ENCODE measurements at regions not wholly inside any gene's neighbourhood (a gene's known extent, or its start where the extent isn't known, plus 50 kb on each side); places are given as distances from the start of the nearest gene placed in this dataset.
"Not testable (repeated sequence)": the region's sequence is repeated elsewhere in the genome, so short reads cannot be mapped to it uniquely, and the experiment has no call there.

DNA sequence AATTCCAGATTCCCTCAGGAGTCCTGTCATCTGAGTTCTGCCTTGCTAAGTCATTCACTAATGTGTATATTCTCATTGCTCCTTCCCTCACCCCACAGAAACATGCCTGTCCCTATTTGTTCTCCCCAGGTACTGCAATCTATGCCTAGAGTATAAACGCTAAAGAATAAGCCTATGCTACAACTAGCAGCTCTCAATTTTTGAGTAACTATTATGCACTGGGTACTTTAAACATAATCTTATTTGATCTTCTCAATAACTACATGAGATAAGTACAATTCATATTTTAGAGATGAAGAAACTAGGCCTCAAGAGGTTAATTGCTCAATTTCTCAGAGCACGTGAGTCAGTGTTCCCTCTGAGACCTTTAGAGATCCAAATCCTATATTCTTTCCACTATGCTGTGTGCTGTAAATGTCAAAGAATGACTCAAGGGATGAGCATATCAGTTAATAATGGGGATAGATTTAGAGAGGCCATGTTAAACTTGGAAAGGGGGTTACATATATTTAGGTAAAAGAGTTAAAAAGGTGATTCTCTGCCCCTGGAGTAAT lies 423.8 kb upstream of the ADGRB3 start:
- intact Hi-C loops (cut with micrococcal nuclease; ENCODE audit: unreplicated experiment) = no loop called here
- CTCF ChIA-PET = no interaction called here
- H3K36me3 ChIP-seq (ENCODE audit: insufficient read depth, low read length, poor library complexity, severe bottlenecking) = no peaks in the 10 kb centered on the region
- POLR2A ChIA-PET (ENCODE audit: low non-redundant PET) = no interaction called here
- no peaks in the 10 kb centered on the region for H3K4me1 ChIP-seq (ENCODE audit: insufficient read depth, low read length, poor library complexity, severe bottlenecking)
- TF ChIP-seq EZH2 (IDR thresholded peaks at IDR 0.05; ENCODE audit: borderline replicate concordance, low read depth, low read length, poor library complexity, severe bottlenecking) = no peak
- TF ChIP-seq, protein P1, sequence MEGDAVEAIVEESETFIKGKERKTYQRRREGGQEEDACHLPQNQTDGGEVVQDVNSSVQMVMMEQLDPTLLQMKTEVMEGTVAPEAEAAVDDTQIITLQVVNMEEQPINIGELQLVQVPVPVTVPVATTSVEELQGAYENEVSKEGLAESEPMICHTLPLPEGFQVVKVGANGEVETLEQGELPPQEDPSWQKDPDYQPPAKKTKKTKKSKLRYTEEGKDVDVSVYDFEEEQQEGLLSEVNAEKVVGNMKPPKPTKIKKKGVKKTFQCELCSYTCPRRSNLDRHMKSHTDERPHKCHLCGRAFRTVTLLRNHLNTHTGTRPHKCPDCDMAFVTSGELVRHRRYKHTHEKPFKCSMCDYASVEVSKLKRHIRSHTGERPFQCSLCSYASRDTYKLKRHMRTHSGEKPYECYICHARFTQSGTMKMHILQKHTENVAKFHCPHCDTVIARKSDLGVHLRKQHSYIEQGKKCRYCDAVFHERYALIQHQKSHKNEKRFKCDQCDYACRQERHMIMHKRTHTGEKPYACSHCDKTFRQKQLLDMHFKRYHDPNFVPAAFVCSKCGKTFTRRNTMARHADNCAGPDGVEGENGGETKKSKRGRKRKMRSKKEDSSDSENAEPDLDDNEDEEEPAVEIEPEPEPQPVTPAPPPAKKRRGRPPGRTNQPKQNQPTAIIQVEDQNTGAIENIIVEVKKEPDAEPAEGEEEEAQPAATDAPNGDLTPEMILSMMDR (conservative IDR thresholded peaks at IDR 0.05; ENCODE audit: low read depth, low read length) = no peak
- no peaks in the 10 kb centered on the region for H3K9me3 ChIP-seq (ENCODE audit: low read depth, low read length, poor library complexity, severe bottlenecking)
- H3K4me3 ChIP-seq (ENCODE audit: low read depth, low read length, poor library complexity, severe bottlenecking) = no peak overlapping the region
- no peaks in the 10 kb centered on the region for H3K27me3 ChIP-seq (replicated peaks; ENCODE audit: insufficient read depth, low read depth, low read length, poor library complexity)
- H3K27ac ChIP-seq (ENCODE audit: low read depth, low read length, poor library complexity, severe bottlenecking) = no peak overlapping the region
- BruUV-seq (replicated peaks) = no TSS peak
- DNase-seq (ENCODE audit: low spot score) = no peak

DNA sequence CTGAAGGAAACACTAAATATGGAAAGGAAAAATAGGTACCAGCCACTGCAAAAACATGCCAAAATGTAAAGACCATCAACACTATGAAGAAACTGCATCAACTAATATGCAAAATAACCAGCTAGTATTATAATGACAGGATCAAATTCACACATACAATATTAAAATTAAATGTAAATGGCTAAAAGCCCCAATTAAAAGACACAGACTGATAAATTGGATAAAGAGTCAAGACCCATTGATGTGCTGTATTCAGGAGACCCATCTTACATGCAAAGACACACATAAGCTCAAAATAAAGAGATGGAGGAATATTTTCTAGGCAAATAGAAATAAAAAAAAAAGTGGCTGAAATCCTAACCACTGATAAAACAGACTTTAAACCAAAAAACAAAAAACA lies 427.5 kb upstream of the ADGRB3 start:
- CTCF ChIA-PET; POLR2A ChIA-PET (ENCODE audit: low non-redundant PET); H3K4me1 ChIP-seq (ENCODE audit: insufficient read depth, low read length, poor library complexity, severe bottlenecking); H3K4me3 ChIP-seq (ENCODE audit: low read depth, low read length, poor library complexity, severe bottlenecking); H3K27ac ChIP-seq (ENCODE audit: low read depth, low read length, poor library complexity, severe bottlenecking); H3K27me3 ChIP-seq (replicated peaks; ENCODE audit: insufficient read depth, low read depth, low read length, poor library complexity); H3K9me3 ChIP-seq (ENCODE audit: low read depth, low read length, poor library complexity, severe bottlenecking); H3K36me3 ChIP-seq (ENCODE audit: insufficient read depth, low read length, poor library complexity, severe bottlenecking); DNase-seq (ENCODE audit: low spot score); intact Hi-C loops (cut with micrococcal nuclease; ENCODE audit: unreplicated experiment); BruUV-seq (replicated peaks): not testable (repeated sequence)

DNA sequence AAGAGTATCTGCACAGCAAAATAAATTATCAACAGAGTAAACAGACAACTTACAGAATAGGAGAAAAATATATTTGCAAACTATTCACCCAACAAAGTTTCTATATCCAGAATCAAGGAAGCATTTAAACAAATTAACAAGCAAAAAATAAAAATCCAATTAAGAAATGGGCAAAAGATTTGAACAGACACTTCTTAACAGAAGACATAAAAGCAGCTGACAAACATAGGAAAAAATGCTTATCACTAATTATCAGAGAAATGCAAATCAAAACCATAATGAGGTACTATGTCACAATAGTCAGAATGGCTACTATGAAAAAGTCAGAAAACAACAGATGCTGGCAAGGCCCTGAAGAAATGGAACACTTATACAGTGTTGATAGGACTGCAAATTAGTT lies 434.2 kb upstream of the ADGRB3 start:
- Histone ChIP-seq H3K27ac (ENCODE audit: low read depth, low read length, poor library complexity, severe bottlenecking) (no peak overlapping the region), H3K4me3 (ENCODE audit: low read depth, low read length, poor library complexity, severe bottlenecking) (no peak overlapping the region), H3K9me3 (ENCODE audit: low read depth, low read length, poor library complexity, severe bottlenecking) (peaks cover 14% of the 10 kb centered on the region), H3K36me3 (ENCODE audit: insufficient read depth, low read length, poor library complexity, severe bottlenecking) (peaks cover 5% of the 10 kb centered on the region), H3K27me3 (replicated peaks; ENCODE audit: insufficient read depth, low read depth, low read length, poor library complexity) (no peaks in the 10 kb centered on the region), H3K4me1 (ENCODE audit: insufficient read depth, low read length, poor library complexity, severe bottlenecking) (no peaks in the 10 kb centered on the region)
- no peak for TF ChIP-seq EZH2 (IDR thresholded peaks at IDR 0.05; ENCODE audit: borderline replicate concordance, low read depth, low read length, poor library complexity, severe bottlenecking)
- TF ChIP-seq, protein P1 (conservative IDR thresholded peaks at IDR 0.05; ENCODE audit: low read depth, low read length) = no peak
- no TSS peak for BruUV-seq (replicated peaks)
- intact Hi-C loops (cut with micrococcal nuclease; ENCODE audit: unreplicated experiment) = no loop called here
- ChIA-PET CTCF (no interaction called here), POLR2A (ENCODE audit: low non-redundant PET) (no interaction called here)
- no peak for DNase-seq (ENCODE audit: low spot score)

DNA sequence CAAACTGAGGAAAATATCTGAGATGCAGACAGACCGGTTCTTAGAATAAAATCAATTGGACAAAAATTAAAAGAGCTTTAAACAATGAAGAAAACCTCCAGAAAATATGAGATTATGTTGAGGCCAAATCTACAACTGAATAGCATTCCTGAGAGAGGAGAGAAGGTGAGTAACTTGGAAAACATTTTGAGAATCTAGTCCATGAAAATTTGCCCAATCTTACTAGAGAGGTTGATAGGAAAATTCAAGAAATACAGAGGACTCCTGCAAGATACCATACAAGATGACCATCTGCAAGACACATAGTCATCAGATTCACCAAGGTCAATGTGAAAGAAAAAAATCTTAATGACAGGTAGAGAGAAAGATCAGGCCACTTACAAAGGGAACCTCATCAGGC lies 437.7 kb upstream of the ADGRB3 start:
- H3K27me3 ChIP-seq (replicated peaks; ENCODE audit: insufficient read depth, low read depth, low read length, poor library complexity) = no peaks in the 10 kb centered on the region
- no peak overlapping the region for H3K27ac ChIP-seq (ENCODE audit: low read depth, low read length, poor library complexity, severe bottlenecking)
- no peak for DNase-seq (ENCODE audit: low spot score)
- intact Hi-C loops (cut with micrococcal nuclease; ENCODE audit: unreplicated experiment) = no loop called here
- no peak overlapping the region for H3K4me3 ChIP-seq (ENCODE audit: low read depth, low read length, poor library complexity, severe bottlenecking)
- H3K4me1 ChIP-seq (ENCODE audit: insufficient read depth, low read length, poor library complexity, severe bottlenecking) = no peaks in the 10 kb centered on the region
- CTCF ChIA-PET = no interaction called here
- no TSS peak for BruUV-seq (replicated peaks)
- H3K9me3 ChIP-seq (ENCODE audit: low read depth, low read length, poor library complexity, severe bottlenecking) = peaks cover 14% of the 10 kb centered on the region
- TF ChIP-seq, protein P1 (conservative IDR thresholded peaks at IDR 0.05; ENCODE audit: low read depth, low read length) = no peak
- no peak for TF ChIP-seq EZH2 (IDR thresholded peaks at IDR 0.05; ENCODE audit: borderline replicate concordance, low read depth, low read length, poor library complexity, severe bottlenecking)
- peaks cover 5% of the 10 kb centered on the region for H3K36me3 ChIP-seq (ENCODE audit: insufficient read depth, low read length, poor library complexity, severe bottlenecking)
- POLR2A ChIA-PET (ENCODE audit: low non-redundant PET) = no interaction called here

All from A673 (cell line).